Activated naive CD8-positive, alpha-beta T cell treated with anti-CD3 and anti-CD28 coated beads, Interleukin-2, amount 50 U/mL, for 16 hours (primary cell): ENCODE measurements at regions not wholly inside any gene's neighbourhood (a gene's known extent, or its start where the extent isn't known, plus 50 kb on each side); places are given as distances from the start of the nearest gene placed in this dataset.
"Not testable (repeated sequence)": the region's sequence is repeated elsewhere in the genome, so short reads cannot be mapped to it uniquely, and the experiment has no call there.

Source experiments
- DNase-seq: peaks from one replicate; pipeline ENCODE4 v3.0.0-alpha.2; 2020; ENCODE audit warnings: low read depth, low spot score

DNA sequence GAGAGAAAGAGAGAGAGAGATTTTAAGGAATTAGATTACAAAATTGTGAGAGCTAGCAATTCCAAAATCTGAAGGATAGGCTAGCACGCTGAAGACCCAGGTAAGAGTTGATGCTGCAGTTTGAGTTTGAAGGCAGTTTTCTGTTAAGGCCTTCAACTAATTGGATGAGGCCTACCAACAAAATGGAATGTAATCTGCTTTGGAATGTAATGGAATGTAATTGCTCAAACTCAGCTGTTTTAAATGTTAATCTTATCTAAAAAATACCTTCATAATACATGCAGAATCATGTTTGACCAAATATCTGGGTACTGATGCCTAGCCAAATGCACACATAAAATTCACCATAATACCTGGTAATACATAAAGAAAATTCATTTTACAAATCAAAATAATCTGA lies 976.1 kb downstream of the LTN1 start:
- DNase-seq: no peak

DNA sequence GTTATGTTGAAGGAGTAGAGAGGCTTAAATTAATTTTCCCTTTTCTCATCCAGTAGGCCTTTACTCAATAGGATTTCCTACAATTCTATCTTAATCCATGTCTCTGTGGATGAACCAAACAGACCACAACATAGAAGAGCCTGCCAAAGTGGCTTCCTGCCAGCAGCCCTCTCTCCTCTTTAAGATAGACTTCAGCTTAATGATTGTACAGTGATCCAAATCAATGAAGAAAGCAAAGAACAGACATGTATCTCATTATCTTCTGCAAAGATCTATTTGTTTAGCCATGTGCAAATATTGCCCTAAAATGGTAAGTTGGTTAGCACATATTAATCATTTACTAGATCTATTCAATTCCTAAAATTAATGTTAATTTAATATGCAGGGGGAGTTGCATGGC lies 979.6 kb downstream of the LTN1 start:
- DNase-seq: not testable (repeated sequence)

DNA sequence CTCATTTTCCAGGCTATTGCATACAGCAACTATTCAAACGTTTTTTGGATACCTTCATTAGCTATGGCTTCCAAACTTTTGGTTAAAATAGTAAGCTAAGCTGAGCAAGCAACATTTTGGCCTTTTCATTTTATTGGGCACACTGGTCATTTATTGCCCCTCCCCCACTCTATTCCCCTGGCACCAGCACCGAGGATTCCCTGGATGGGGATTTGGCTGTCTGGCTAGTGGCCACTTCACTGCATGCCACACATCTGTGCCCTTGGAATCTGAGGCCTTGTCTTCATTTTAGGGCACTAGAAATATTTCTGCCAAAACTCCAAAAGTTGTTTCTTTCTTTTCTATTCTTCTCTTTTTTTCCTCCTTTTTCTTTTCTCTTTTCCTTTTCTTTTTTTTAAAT lies 980.7 kb downstream of the LTN1 start:
- not testable (repeated sequence) for DNase-seq

GRCh38 chr21:28008245-28008644 lies 984.4 kb downstream of the LTN1 start:
- DNase-seq: not testable (repeated sequence)

- DNase-seq: not testable (repeated sequence)
These were observed 989.0 kb downstream of the LTN1 start for GRCh38 chr21:28003627-28004026.

DNA sequence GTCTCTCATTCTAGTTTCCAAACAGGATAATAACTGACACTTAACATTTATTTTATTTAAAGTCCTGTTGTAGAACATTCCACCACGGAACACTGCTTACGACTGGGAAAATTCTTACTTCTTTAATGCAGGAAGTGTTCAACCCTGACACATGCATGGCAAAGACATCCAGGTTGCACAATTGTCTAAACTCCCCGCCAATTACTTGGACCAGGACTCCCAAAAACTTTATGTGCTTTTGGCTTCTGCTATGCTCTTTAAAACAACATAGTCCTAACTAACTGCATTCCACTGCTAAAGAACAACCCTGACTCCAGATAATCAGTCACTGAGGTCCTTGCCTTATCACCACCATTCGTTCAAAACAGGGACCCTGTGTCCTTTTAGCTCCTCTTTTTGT lies 995.8 kb downstream of the LTN1 start:
- DNase-seq: not testable (repeated sequence)

DNA sequence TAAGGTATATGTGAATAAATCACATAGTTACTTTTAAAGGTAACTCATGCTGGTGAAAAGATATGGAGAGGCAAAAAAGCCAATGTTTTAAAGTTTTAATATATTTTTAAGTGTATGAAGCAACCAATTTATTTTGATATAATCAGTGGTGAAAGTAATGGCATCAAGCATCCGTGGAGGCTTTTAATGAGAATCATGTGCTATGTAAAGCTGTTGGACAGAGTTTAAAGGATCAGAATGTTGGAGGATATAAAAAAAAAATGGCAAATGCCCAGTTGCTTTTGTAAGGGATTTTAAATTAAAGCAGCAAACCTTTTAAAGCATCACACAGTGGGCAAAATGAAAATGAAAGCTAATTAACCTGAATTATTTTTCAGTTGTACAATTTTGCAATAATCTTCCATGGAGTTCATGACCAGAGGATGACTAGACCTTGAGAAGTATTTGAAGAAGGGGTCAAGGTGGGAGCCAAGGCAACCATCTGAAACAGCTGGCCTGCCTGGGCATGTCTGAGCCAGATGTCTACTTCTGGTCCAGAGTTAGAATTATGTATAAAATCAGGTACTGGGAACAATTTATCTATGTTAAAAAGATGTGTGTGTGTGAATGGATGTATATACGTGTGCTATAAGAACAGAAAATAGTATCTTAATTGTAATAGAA lies 1007.9 kb downstream of the LTN1 start:
- not testable (repeated sequence) for DNase-seq

DNA sequence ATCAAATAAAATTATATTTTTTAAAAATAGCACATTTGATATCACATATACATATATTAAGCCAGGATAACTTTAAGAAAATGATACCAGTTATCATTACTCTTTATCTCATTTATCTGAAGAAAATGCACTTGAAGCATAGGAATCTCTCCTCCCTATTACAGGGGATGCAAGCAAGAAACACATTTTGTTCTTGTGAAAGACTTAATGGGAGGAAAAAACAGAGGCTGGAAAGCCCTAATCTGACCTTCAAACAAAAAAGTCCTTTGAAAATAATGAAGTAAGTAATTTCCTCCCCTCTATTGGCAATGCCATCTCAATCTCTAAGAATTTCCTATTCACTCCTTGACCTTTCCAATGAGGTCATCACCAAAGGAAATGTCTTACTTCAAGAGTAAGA lies 1012.6 kb upstream of the ADAMTS5 start:
- not testable (repeated sequence) for DNase-seq

GRCh38 chr21:27975514-27975913 lies 1008.6 kb upstream of the ADAMTS5 start:
- no peak for DNase-seq

DNA sequence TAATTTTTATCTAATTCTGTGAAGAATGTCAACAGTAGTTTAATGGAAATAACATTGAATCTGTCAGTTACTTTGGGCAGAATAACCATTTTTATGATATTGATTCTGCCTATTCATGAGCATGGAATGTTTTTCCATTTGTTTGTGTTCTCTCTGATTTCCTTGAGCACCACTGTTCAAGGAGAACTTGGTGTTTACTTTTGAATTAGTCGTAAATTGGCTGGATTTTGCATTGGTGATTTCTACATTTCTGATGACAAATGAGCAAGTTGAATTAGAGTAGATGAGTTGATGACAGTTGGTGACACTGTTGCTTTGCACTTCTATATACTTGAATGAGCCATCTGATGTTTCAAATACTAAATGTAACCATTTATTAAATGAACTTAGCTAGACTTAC lies 1007.3 kb upstream of the ADAMTS5 start:
- DNase-seq: not testable (repeated sequence)

DNA sequence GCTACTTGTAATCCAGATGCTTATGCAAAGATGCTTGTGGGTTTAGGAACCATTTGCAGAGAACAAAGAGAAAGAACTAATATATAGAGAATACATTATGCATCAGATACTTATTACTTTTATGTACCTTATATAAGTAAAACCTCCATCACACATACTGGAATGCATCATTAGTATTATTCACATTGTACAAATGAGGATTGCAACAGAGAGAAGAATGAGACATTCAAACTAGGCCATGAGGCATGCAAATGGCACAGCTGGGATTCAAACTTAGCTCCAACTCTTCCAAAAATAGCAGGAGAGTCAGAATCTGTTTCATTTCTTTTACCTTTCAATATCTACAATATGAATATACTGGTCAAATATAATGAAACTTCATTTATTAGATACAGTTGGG lies 1001.4 kb upstream of the ADAMTS5 start:
- DNase-seq: not testable (repeated sequence)

DNA sequence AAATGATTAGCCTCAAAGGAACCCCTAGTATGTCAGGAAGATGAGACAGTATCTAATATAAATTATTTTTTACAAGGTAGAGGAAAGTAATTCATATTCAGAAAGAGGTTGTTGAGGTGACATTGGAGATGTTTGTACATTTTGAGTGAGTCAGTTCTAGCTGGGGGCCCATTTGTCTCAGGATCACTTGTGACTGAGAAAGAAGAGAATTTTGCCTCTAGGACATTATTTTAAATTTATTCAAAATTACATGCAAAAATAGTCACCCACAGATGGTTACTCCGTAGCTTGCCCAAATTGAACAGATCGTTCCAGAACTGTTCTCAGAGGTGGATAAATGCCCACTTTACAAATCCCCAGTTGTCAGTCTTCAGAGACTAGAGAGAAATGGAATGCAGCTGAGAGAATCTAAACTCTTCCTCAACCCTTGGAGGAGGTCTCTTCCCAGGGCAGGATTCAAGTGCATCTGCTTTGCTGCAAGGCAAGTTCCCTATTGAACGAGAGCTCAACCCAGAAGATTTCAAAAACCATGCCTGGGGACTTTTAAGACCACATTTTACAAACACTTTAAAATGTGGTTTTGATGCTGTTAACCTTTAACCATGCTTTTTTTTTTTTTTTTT lies 987.8 kb upstream of the ADAMTS5 start:
- no peak for DNase-seq

GRCh38 chr21:27953340-27954045 lies 986.6 kb upstream of the ADAMTS5 start:
- no peak for DNase-seq

DNA sequence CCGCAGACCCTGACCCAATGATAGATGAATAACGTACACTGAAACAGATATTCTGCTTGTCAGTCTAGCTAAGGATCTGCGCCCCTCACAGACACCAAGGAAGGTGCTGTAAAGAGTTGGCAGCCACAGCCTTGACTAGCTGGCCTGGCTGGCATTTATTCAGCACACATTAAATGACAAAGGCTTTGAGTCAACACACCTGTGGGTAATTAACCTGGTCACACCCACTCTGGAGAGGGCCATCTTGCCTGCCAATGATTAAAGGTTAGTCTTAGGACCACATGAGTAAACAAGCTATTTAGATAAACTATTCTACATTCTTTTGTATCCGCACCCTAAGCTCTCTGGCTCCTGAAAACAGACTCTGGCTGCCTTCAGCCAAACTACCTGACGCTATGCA lies 982.2 kb upstream of the ADAMTS5 start:
- not testable (repeated sequence) for DNase-seq

GRCh38 chr21:27930108-27930767 lies 963.4 kb upstream of the ADAMTS5 start:
- DNase-seq: not testable (repeated sequence)

GRCh38 chr21:27929179-27929578 lies 962.3 kb upstream of the ADAMTS5 start:
- not testable (repeated sequence) for DNase-seq

DNA sequence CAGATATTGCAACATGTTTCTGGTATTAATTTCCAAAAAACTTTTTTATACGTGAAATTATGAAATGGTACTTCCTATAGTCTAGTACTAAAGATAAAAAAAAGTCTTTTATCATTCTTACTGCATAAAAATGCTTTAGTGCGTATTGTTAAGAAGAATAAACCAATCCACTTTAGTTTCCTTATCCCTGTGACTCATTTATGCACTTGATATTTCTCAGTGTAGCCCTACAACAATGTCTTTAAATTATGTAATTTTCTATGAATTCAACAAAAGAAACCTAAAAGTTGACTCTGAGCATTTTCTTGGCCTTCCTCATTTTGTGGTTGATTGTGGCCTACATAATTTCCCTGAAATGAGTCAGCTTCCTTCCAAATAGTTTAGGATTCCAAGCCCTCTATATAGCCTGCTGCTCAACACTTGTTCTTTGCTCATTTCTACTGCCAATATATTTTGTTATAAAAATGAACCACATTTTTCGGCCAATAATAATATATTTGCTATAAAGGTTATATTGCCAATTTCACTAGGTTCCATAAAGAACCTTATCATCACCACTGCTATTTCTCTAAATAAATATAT lies 961.7 kb upstream of the ADAMTS5 start:
- not testable (repeated sequence) for DNase-seq

DNA sequence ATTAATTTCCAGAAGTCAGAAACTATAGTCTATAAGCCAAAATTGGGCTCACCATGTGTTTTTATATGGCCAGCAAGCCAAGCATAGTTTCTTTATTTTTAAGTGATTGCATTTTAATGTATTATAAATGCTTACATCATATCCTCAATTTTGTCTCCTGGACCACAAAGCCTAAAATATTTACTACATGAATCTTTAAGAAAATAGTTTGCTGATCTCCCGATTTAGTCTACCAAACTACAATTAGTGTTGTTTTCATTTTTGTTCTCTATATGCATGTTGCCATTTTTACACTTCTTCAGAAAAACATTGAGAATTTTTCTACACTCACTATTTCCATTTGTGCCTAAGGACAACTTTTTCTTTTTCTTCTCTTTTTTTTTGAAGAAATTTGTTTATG lies 954.5 kb upstream of the ADAMTS5 start:
- DNase-seq: not testable (repeated sequence)

- DNase-seq: not testable (repeated sequence)
These were observed 951.1 kb upstream of the ADAMTS5 start for GRCh38 chr21:27917966-27918365.

DNA sequence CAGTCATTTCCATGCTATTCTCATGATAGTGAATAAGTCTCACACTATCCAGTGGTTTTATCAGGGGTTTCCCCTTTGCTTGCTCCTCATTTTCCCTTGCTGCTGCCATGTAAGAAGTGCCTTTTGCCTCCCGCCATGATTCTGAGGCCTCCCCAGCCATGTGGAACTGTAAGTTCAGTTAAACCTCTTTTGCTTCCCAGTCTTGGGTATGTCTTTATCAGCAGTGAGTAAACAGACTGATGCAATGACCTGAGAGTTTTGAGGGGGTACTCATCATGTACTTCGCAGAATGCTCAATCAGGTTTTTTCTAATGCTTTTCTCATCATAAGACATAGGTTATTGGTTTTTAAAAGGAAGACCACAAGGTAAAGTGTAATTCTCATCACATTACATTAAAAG lies 949.4 kb upstream of the ADAMTS5 start:
- DNase-seq: not testable (repeated sequence)

DNA sequence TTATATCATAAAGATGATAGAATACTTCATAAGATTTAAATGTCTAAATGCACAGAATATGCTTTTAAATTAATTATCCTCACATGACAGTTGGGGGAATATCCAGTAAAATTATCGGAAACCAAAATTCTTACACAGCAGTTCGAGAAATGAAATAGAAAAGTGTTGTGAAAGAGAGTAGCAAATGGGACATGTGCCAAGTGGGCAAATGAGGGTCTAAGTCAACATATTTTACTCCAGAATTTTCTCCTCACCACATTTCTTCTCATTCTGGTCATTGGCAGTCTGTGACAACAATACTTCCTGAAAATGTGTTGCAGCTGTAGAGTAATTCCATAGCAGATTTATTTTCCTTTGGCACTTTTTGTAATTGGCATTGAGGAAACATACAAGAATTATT lies 945.2 kb upstream of the ADAMTS5 start:
- DNase-seq: not testable (repeated sequence)

GRCh38 chr21:27909487-27909886 lies 942.6 kb upstream of the ADAMTS5 start:
- not testable (repeated sequence) for DNase-seq
